SK-N-SH treated with all-trans-retinoic acid at 6 μM for 48 hours (cell line): ENCODE measurements at regions not wholly inside any gene's neighbourhood (a gene's known extent, or its start where the extent isn't known, plus 50 kb on each side); places are given as distances from the start of the nearest gene placed in this dataset.
A peak's percentile ranks its signal among the peaks of the same experiment; 100 is the strongest.

Source experiments
- ATAC-seq: fragments of 200-7000 bp; cut with Tn5 transposase; 3 replicates; pipeline ENCODE4 v1.9.1; 2020; ENCODE audit warnings: mild to moderate bottlenecking, moderate library complexity
- ARNTL ChIP-seq: fragments of 450-650 bp; formaldehyde crosslinking; IDR thresholded peaks from 2 replicates; pipeline ENCODE4 v1.5.0; 2020; ENCODE audit warnings: low read depth, mild to moderate bottlenecking, moderate library complexity, borderline replicate concordance
- BACH2 ChIP-seq: fragments of 250-450 bp; sonication (Bioruptor Pico); IDR thresholded peaks from 2 replicates; pipeline ENCODE4 v1.9.0; 2021; ENCODE audit warnings: mild to moderate bottlenecking, borderline replicate concordance
- CSDC2 ChIP-seq: fragments of 250-450 bp; sonication (Bioruptor Pico); IDR thresholded peaks from 2 replicates; pipeline ENCODE4 v1.5.0; 2020; ENCODE audit warnings: mild to moderate bottlenecking, moderate library complexity
- CSRNP3 ChIP-seq: fragments of 250-450 bp; sonication (Bioruptor Pico); IDR thresholded peaks from 2 replicates; pipeline ENCODE4 v1.5.1; 2021; ENCODE audit warnings: mild to moderate bottlenecking, moderate library complexity
- ESRRG ChIP-seq: fragments of 250-450 bp; sonication (Bioruptor Pico); IDR thresholded peaks from 2 replicates; pipeline ENCODE4 v1.6.1; 2021; ENCODE audit warnings: mild to moderate bottlenecking
- GLIS3 ChIP-seq: fragments of 250-450 bp; sonication (Bioruptor Pico); IDR thresholded peaks from 2 replicates; pipeline ENCODE4 v1.5.0; 2020; ENCODE audit warnings: mild to moderate bottlenecking, moderate library complexity
- ISL1 ChIP-seq: fragments of 250-450 bp; sonication (Bioruptor Pico); IDR thresholded peaks from 2 replicates; pipeline ENCODE4 v2.1.2; 2022; ENCODE audit warnings: mild to moderate bottlenecking, moderate library complexity
- OSR1 ChIP-seq: fragments of 250-450 bp; sonication (Bioruptor Pico); IDR thresholded peaks from 2 replicates; pipeline ENCODE4 v1.8.0; 2022; ENCODE audit warnings: moderate library complexity, mild to moderate bottlenecking, inconsistent platforms
- PPARA ChIP-seq: fragments of 250-450 bp; sonication (Bioruptor Pico); IDR thresholded peaks from 2 replicates; pipeline ENCODE4 v1.5.0; 2020; ENCODE audit warnings: mild to moderate bottlenecking, borderline replicate concordance
- RARB ChIP-seq: fragments of 250-450 bp; sonication (Bioruptor Pico); IDR thresholded peaks from 2 replicates; pipeline ENCODE4 v1.8.0; 2021; ENCODE audit warnings: mild to moderate bottlenecking, moderate library complexity
- SNAI2 ChIP-seq: fragments of 250-450 bp; sonication (Bioruptor Pico); IDR thresholded peaks from 2 replicates; pipeline ENCODE4 v1.5.0; 2020; ENCODE audit warnings: mild to moderate bottlenecking, moderate library complexity
- TCF4 ChIP-seq: fragments of 250-450 bp; sonication (Bioruptor Pico); IDR thresholded peaks from 2 replicates; pipeline ENCODE4 v1.8.0; 2021; ENCODE audit warnings: mild to moderate bottlenecking, moderate library complexity, borderline replicate concordance
- TOX ChIP-seq: fragments of 250-450 bp; sonication (Bioruptor Pico); IDR thresholded peaks from 2 replicates; pipeline ENCODE4 v1.8.0; 2021; ENCODE audit warnings: mild to moderate bottlenecking, moderate library complexity, borderline replicate concordance
- TSHZ2 ChIP-seq: fragments of 250-450 bp; sonication (Bioruptor Pico); IDR thresholded peaks from 2 replicates; pipeline ENCODE4 v1.5.0; 2020; ENCODE audit warnings: mild to moderate bottlenecking, moderate library complexity
- ZFP3 ChIP-seq: fragments of 250-450 bp; sonication (Bioruptor Pico); IDR thresholded peaks from 2 replicates; pipeline ENCODE4 v1.5.0; 2020; ENCODE audit warnings: mild to moderate bottlenecking, moderate library complexity
- ZFP30 ChIP-seq: fragments of 450-650 bp; formaldehyde crosslinking; IDR thresholded peaks from 2 replicates; pipeline ENCODE4 v1.5.0; 2022; ENCODE audit warnings: mild to moderate bottlenecking, moderate library complexity
- ZNF565 ChIP-seq: fragments of 450-650 bp; formaldehyde crosslinking; conservative IDR thresholded peaks from 2 replicates; pipeline ENCODE4 v1.5.0; 2020; ENCODE audit warnings: low read depth, mild to moderate bottlenecking, moderate library complexity
- ZNF70 ChIP-seq: fragments of 450-650 bp; formaldehyde crosslinking; IDR thresholded peaks from 2 replicates; pipeline ENCODE4 v1.5.0; 2020; ENCODE audit warnings: mild to moderate bottlenecking, moderate library complexity
- ZNF8 ChIP-seq: fragments of 450-650 bp; formaldehyde crosslinking; IDR thresholded peaks from 2 replicates; pipeline ENCODE4 v1.5.0; 2020; ENCODE audit warnings: mild to moderate bottlenecking, moderate library complexity
- TF ChIP-seq, protein P1 (sequence below): fragments of 250-450 bp; sonication (Bioruptor Pico); IDR thresholded peaks from 2 replicates; pipeline ENCODE4 v1.8.0; 2021; ENCODE audit warnings: low read depth, mild to moderate bottlenecking, moderate library complexity, borderline replicate concordance
- TF ChIP-seq, protein P2 (sequence below): fragments of 250-450 bp; sonication (Bioruptor Pico); IDR thresholded peaks from 2 replicates; pipeline ENCODE4 v1.8.0; 2020; ENCODE audit warnings: mild to moderate bottlenecking, moderate library complexity, borderline replicate concordance
- TF ChIP-seq, protein P3 (sequence below): fragments of 250-450 bp; sonication (Bioruptor Pico); IDR thresholded peaks from 2 replicates; pipeline ENCODE4 v1.5.1; 2020; ENCODE audit warnings: low read depth, mild to moderate bottlenecking, moderate library complexity

GRCh38 chr13:79870766-79871165 lies 389.8 kb downstream of the NDFIP2 start (continued):
- TF ChIP-seq ISL1 (CRISPR knock-in tag): no peak
- TF ChIP-seq TSHZ2 (CRISPR knock-in tag): no peak
- TF ChIP-seq ZNF8 (CRISPR knock-in tag): no peak
- no peak for TF ChIP-seq ZFP30

- ATAC-seq: no peak
- TF ChIP-seq, protein P1, sequence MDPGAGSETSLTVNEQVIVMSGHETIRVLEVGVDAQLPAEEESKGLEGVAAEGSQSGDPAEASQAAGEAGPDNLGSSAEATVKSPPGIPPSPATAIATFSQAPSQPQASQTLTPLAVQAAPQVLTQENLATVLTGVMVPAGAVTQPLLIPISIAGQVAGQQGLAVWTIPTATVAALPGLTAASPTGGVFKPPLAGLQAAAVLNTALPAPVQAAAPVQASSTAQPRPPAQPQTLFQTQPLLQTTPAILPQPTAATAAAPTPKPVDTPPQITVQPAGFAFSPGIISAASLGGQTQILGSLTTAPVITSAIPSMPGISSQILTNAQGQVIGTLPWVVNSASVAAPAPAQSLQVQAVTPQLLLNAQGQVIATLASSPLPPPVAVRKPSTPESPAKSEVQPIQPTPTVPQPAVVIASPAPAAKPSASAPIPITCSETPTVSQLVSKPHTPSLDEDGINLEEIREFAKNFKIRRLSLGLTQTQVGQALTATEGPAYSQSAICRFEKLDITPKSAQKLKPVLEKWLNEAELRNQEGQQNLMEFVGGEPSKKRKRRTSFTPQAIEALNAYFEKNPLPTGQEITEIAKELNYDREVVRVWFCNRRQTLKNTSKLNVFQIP (CRISPR knock-in tag): no peak
- TF ChIP-seq ESRRG (CRISPR knock-in tag) (no peak), TSHZ2 (CRISPR knock-in tag) (no peak), ZFP30 (no peak), SNAI2 (no peak), CSDC2 (no peak), TCF4 (CRISPR knock-in tag) (no peak), ZNF70 (CRISPR knock-in tag) (no peak), ZNF8 (CRISPR knock-in tag) (no peak), OSR1 (CRISPR knock-in tag) (no peak), TOX (CRISPR knock-in tag) (no peak), PPARA (no peak), ARNTL (CRISPR knock-in tag) (no peak), ISL1 (CRISPR knock-in tag) (no peak), ZFP3 (no peak), ZNF565 (CRISPR knock-in tag) (no peak), GLIS3 (no peak), BACH2 (CRISPR knock-in tag) (no peak)
- TF ChIP-seq, protein P2, sequence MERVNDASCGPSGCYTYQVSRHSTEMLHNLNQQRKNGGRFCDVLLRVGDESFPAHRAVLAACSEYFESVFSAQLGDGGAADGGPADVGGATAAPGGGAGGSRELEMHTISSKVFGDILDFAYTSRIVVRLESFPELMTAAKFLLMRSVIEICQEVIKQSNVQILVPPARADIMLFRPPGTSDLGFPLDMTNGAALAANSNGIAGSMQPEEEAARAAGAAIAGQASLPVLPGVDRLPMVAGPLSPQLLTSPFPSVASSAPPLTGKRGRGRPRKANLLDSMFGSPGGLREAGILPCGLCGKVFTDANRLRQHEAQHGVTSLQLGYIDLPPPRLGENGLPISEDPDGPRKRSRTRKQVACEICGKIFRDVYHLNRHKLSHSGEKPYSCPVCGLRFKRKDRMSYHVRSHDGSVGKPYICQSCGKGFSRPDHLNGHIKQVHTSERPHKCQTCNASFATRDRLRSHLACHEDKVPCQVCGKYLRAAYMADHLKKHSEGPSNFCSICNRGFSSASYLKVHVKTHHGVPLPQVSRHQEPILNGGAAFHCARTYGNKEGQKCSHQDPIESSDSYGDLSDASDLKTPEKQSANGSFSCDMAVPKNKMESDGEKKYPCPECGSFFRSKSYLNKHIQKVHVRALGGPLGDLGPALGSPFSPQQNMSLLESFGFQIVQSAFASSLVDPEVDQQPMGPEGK: no peak
- TF ChIP-seq, protein P3, sequence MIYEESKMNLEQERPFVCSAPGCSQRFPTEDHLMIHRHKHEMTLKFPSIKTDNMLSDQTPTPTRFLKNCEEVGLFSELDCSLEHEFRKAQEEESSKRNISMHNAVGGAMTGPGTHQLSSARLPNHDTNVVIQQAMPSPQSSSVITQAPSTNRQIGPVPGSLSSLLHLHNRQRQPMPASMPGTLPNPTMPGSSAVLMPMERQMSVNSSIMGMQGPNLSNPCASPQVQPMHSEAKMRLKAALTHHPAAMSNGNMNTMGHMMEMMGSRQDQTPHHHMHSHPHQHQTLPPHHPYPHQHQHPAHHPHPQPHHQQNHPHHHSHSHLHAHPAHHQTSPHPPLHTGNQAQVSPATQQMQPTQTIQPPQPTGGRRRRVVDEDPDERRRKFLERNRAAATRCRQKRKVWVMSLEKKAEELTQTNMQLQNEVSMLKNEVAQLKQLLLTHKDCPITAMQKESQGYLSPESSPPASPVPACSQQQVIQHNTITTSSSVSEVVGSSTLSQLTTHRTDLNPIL (CRISPR knock-in tag): no peak
These were observed 389.2 kb downstream of the NDFIP2 start for GRCh38 chr13:79870123-79870522.

- peak; percentile 41; the same call in 1 of the 3 replicates for ATAC-seq
- TF ChIP-seq ISL1 (CRISPR knock-in tag): no peak
- TF ChIP-seq CSDC2: no peak
- TF ChIP-seq, protein P1 (CRISPR knock-in tag): no peak
- no peak for TF ChIP-seq TOX (CRISPR knock-in tag)
- TF ChIP-seq, protein P3 (CRISPR knock-in tag): no peak
- TF ChIP-seq RARB (CRISPR knock-in tag): no peak
- no peak for TF ChIP-seq ZFP30
- no peak for TF ChIP-seq BACH2 (CRISPR knock-in tag)
- no peak for TF ChIP-seq ZNF565 (CRISPR knock-in tag)
- no peak for TF ChIP-seq PPARA
- no peak for TF ChIP-seq OSR1 (CRISPR knock-in tag)
- no peak for TF ChIP-seq SNAI2
- no peak for TF ChIP-seq CSRNP3 (CRISPR knock-in tag)
These were observed 388.4 kb downstream of the NDFIP2 start for GRCh38 chr13:79869326-79869725.
